Hematopoietic multipotent progenitor cell (in vitro differentiated cells): ENCODE measurements at regions not wholly inside any gene's neighbourhood (a gene's known extent, or its start where the extent isn't known, plus 50 kb on each side); places are given as distances from the start of the nearest gene placed in this dataset.

ENCODE experiments used
- DNase-seq, 3 donors: peaks; one replicate each; pipeline ENCODE4 v3.0.0-alpha.2; 2011 to 2015; ENCODE audit warnings: low read depth in 2 of 3, low spot score in 2 of 3

DNA sequence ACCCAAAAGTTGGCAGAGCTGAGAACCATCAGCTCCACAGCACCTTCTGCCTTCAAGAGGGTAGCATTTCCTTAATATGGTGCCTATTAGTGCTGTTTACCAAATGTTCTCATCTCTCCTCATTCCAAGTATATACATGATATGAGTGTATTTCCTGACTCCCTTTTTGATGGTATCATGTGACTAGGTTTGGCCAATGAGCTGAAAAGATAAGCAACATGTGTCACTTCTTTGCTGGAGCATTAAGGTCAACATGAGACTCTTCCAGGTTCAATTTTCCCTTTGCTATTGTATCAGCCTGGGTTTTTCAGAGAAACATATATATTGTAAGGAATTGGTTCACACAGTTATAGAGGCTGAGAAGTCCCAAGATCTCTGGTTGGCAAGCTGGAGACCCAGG is 310.9 kb downstream of the HRH4 start:
- DNase-seq: no peak

DNA sequence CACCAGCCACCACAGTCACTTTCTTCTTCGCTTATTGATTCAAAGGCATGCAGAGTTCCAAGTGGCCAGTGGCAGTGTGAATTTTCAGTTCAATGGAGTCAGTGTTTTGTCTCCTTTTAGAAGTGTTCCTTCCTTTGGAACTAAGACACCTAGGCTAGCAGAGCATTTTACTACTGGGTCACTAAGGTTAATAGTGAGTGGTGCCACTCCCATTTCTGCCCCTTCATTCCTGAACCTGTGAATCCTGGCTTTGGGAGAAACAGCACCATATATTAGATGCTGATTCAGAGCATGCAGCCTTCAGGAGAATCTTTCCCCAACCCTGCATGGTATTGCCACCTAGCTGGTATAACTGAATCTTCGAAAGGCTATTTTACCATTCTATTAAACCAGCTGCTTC is 312.7 kb downstream of the HRH4 start:
- no peak for DNase-seq

DNA sequence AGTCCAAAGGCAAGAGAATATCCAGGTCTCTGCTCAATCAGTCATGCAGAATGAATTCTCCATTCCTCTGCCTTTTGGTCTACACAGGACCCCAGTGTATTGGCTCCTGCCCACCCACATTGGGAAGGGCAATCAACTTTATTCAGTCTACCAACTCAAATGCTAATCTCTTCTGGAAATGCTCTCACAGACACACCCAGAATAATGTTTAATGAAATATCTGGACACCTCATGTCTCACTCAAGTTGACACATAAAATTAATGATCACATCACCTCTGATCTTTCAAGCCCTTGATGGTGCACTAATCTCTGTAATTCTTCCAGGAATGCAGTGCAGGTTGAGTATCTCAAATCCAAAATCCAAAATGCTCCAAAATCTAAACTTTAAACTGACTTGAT is 315.6 kb downstream of the HRH4 start:
- no peak for DNase-seq

DNA sequence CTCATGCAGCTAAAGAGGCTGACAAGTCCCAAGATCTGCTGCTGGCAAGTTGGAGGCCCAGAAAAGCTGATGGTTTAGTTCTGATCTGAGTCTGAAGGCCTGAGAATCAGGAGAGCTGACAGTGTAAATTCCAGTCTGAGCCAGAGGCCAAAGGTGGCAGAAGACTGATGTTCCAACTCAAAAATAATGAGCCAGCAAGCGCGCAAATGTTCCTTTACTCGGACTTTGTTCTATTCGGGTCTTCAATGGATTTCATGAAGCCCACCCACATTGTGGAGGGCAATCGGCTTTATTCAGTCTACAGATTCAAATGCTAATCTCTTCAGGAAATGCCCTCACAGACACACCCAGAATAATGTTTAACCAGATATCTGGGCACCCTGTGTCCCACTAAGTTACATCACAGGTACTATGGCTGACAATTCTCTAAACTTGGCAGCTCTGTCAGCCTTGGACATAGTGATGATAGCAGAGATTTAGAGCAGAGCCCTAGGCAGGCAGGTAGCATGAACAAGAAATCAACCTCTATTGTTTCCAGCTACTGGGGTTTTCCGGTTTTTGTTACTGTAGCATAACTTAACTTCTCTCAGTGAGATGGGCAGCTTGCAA is 318.5 kb downstream of the HRH4 start:
- no peak for DNase-seq

DNA sequence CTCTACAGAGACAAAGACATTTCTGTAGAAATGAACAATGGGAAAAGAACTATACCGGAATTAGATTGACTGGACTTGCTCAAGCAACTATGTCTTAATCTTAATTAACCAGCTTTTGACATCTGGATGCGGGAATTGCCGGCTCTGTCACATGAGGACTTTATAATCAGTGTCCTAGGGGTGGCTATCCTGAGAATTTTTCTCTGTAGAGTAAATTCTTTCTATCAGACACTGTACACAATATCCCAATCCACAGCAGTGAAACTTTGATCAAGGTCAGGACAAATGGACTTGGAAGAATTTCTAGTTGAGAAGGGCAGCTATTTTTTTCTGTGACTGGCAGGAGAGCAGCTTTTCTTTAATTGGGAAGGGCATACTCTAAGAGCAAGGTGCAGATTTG is 322.1 kb downstream of the HRH4 start:
- no peak for DNase-seq

DNA sequence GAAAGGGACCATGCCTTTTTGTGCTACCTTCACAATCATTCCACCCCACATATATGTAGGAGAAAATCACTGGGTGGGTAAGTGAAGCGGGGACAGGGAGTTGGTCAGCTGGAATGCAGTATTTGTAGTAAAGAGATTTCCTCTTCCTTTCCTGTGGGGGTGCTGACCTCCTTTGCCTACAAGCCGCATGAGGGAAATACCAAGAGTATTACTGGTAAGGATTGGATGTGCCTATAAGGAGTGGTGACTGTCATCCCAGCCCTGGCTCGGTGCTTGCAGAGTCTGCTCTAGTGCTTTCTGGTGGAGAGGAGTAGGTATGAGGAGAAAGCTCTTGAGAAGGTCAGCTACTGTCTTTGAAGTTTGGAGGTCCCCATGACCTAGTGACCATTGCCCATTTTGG is 324.6 kb downstream of the HRH4 start:
- DNase-seq: no peak

DNA sequence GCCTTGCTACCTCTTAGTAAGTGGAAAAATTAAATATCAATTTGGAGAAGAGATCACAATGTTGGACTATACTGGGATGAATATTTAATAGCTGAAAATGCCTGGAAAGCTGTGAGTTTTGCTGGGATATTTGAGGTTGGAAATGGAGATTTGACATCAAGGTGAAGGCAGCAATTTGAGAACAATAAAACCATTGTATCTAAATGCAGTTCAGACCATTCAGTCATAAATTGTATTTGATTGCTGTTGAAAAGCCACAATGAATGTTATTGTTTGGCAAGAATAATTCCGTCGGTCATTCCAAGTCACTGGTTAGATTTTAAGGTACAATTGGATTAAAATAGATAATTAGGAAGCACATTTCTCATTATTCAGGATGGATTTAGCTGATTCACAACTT is 325.6 kb downstream of the HRH4 start:
- no peak for DNase-seq

DNA sequence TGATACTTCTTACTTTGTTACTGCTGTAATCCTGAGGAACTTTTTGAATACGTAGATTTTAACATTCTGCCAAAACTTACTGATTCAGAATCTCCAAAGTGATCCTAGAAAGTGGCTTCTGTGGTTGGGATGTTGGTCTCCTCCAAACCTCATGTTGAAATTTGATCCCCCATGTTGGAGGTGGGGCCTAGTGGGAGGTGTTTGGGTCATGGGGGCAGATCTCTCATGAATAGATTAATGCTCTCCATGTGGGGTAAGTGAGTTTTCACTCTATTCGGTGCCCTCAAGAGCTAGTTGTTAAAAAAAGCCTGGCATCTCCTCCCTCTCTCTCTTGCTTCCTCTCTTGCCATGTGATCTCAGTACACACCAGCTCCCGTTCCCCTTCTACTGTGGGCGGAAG is 329.9 kb downstream of the HRH4 start:
- DNase-seq: no peak

DNA sequence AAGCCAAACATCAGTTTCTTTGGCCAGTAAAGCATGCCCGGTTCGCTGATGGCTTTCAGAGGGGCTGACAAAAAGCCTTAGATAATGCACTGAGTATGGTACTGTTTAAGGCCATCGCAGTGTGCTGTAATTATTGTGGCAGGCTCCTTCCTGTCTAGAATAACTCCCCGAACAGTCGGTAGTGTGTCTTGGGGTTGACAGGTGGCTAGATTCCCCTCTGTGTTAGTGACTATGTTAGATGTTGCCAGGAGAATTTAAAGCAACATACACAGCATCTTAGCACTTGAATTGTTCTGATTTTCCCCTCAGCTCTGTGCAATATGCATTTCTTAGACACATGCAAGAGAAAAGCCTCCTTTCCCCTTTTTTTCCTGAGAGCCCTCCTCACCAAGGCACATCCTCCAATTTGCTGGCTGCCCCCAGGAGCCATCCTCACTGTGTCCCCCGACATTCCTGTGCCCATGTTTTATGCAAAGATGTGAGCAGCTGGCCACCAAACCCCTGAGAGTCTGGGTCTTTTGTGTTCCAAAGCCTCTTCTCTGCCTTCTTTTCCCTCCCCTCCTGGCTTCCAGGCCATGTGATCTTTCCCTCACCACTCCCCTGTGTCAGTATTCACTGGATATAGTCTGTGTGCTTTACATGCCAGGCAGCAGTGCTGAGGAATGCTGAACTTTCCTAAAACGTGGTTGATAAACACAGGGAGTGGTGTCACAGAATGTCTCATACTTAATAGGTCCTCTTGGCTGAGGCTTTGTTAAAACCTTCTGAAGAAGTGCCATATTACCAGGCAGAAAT is 331.5 kb downstream of the HRH4 start:
- DNase-seq: no peak

DNA sequence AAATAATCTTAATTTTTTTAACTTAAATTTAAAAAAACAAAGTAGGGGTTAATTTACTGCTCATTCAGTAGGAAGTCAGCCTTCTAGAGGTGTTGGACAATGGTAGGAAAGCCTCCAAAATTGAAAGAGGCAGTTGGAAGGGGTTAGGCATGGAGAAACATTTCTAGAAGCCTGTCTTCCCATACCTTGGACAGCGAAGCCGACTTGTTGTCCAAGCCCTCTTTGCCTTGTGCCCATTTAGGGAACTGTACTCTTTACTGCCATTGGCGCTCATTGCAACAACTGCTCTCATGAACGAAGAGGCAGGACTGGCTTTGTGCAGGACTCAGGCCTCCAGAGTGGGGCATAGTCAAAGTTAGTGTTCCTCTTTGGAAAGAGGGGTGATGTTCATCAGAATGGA is 333.3 kb downstream of the HRH4 start:
- DNase-seq: no peak

DNA sequence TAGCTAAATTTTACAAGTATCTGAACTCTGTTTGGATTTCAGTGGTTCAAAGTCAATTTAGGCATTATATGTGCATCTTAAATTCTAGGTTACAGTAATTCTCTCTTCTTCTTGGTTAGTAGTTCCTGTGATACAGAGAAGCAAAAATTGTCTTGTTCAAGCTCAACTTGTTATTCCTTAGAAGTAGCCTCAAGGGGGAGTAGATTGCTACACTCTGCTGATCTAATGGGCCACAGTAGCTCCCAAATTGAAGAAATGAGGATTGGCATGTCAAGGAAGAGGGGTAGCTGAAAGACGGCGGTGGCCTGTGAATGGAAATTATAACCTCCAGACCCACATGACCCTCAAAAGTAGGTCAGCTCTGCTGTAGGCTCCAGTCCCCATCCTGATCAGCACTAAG is 334.7 kb downstream of the HRH4 start:
- no peak for DNase-seq

DNA sequence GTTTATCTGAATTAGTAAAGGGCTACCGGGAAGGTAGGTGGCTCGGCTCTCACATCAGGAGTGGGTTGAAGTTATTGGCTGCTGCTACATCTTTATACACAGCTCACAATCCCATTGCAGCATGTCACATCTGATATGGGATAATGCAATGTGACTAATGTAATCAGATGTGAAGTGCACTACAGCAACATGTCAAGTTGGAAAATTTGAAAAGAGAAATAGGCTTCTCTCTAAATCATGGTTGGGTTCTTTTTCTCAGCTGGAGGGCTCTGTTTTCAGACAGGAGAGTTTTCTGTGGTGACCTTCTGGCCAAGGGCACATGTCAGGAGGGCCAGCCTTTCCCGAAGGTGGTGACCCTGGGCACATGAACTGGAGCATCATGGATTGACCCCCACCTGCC is 337.5 kb downstream of the HRH4 start:
- DNase-seq: no peak

DNA sequence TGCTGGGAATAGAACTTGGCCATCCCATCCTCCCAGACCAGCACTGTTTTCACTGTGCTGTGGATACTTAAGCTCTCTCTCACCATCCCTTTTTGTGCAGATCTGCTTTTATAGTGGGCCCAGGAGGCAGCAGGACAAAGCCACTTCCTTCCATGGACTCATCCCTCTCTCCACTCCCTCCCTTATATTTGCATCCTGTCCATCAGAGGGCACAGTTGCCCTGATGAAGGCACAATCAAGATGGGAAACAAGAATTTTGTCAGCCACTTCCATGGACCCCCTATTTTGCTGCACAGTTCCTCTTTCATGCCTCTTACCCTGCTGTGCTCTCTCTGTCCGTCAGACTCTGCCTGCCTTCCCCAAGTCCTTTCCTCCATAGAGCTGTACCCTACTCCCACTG is 338.7 kb downstream of the HRH4 start:
- DNase-seq: peak in 1 of 3 donors; percentile 1

DNA sequence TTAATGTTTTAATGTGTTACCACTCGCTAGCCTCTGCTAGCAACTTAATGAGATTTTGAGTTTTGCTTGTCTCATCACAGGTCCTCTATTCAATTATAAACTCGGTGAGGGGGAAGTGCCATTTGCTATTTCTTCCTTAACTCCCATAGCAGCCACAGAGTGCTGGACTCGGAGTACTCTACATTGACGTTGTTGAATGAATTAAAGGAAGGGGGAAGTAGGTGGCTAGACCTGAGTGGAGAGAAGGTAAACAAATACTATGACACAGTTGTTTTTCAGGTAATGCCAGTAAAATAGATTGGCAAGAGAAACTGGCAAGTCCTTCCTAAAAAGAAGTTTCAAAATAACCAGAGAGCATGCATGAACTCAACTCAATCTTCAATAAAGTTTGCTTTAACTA is 339.3 kb downstream of the HRH4 start:
- no peak for DNase-seq

DNA sequence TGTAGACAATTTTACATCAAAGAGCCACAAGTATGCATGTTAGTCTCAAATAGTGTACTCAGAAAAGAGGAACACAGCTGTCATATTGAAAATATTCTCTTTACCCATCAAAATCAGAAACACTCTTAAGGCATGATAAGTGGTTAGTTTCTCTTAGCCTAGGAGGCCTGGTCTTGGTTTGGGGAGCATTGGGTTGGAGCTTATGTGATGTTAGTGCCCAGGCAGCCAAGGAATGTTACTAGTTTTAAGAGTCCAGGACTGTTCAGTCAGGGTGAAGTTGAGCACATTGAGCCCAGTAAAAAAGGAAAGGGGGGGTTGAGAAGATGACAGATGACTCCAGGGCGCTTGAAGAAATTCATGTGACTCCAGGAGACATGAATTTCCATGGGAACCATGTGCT is 340.6 kb downstream of the HRH4 start:
- no peak for DNase-seq

DNA sequence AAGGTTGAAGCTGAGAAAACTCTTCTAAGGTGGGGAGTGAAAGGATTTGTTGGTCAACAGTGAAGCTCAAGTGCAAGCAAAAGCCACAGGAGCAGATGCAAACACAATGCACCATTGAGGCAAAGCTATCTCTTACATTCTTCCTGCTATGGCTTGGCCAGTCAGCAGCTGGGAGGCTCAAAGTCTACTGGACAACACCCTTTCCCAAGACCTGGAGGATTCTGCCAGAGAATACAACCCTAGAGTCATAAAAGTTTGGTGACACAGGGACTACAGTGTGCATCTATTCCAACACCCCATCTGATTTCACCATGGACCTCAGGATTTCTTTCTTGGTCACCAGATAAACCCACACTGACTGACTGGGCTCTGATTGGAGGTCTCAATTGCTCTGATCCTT is 342.0 kb downstream of the HRH4 start:
- DNase-seq: no peak

DNA sequence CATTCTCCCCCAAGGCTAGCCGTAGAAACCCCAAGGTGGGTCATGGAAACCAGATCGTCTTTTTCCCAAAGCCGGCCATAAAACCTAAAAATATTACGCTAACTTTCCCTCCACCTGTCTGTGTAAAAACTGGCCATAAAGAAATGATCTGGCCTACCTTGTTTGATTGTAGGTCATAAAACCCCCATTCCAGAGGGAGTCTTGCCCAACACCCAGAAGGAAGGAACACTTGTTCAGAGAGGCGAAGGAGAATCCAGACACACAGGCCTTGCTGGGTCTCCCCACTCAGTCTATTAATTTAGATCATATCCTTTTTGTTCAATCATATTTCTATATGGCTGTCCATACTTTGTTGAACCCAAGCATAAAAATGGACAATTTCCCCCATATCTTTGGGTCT is 344.7 kb downstream of the HRH4 start:
- no peak for DNase-seq

DNA sequence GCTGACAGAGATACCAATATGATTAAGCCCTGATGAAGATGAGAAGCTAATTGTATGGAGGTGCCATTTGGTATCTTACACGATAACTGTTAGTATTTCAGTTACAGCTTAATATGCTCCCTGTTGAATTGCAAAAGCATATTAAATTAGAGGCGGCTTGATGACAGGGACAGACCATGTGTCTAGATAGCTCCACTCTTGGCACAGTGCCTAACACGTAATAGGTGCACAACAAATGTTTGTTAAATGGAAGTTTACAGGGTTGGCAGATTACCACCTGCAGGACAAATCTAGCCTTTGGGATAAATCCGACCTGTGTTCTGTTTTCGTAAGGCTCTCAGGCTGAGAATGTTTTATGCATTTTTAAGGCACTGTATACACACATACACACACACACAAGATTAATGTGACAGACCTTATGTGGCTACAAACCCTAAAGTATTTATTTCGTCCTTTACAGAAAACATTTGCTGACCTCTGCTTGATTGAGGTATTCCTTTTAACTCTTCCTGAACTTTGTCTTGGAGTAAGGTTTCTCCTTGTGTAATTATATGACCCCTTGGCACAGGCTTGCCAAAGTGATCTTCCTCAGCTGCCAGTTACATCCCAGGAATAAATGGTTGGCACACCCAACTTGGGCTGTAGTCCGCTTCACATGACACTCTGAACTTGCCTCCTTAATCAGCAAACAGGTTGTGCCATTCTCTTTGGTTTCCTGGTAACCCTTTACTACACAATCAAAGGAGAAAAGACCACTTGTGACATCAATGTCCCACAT is 348.9 kb downstream of the HRH4 start:
- no peak for DNase-seq

DNA sequence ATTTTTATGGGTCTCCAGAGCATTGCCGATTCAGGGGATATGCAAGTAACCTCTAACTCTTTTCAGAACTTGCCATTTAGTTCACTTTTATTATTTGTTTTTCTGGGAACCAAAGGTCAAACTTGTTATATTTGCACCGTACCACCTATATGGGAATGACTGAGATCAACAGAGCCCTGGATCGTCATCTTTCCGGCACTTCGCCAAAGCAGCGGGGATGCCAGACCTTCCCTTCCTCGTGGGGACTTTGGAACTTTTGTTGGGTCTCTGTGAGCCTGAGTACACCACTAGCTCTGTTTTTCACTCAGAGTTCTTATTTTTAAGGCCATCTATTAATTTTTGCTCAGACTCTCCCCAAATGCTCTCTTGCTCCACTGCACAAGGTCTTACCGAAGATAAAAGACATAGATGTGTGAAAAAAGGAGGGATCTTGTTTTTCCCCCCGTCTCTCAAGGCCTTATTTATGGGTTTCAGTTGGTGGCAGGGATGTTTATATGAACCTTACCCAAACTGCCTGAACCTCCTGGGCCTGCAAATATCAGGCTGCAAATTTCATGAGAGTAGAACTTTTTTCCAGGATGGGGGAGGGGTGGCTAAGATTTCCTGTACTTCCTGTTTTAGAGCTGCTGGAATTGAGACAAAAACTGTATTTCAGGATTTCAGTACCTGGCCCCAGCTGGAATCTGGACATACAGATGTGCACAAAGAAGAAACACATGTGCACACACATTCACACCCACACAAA is 350.3 kb downstream of the HRH4 start:
- no peak for DNase-seq

DNA sequence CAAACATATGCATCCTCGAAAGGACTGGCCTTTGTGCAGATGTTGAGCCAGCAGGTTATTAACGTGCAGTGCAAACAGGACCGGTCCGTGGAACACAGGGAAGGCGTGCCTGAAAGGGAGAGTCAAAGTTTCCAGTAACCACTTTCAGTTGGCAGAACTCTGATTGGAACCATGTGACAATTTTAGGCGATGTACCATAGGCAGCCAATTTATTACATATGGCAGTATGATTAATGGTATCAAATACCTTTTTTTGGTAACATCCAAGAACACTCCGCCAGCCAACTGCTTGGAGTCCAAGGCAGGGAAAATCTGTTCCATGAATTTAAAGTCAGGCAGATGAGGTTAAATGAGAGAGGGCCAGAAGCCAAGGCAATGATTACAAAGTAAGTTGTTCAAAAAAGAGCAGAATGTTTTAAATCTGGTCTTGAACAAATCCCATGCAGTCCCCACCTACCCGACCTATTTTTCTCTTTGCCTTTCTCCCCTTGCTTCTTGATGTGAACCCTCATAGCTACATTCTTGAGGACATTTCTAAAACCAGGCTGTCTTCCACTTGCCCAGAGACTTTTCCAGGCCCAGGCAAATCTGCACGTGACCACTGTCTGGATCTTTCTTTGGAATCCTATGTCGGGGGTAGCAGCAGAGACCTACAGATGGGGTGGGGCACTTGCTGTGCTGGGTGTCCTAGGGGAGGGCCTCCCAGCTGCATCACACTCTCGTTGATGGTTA is 351.7 kb downstream of the HRH4 start:
- DNase-seq: no peak

DNA sequence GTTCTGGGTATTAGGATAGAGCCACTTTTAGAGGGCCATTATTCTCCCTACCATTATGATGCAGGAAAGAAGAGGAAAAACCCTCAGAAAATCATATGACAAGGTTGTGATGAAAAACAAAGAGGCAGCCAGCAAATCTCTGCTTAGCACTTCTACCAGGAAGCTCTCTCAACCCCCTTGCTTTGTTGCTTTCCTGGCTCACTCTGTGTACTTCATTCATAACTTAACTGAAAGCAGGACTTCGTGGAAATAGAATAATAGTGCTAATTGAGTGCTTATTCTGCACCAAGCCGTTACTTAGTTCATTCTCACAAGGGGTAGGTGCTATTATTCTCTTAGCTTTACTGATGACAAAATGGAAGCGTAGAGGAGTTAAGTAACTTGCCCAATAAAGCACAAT is 354.1 kb downstream of the HRH4 start:
- no peak for DNase-seq
